GM18867 (cell line): ENCODE measurements at regions not wholly inside any gene's neighbourhood (a gene's known extent, or its start where the extent isn't known, plus 50 kb on each side); places are given as distances from the start of the nearest gene placed in this dataset.

Experiments used
- ATAC-seq: cut with Tn5 transposase; IDR thresholded peaks from one replicate; pipeline ENCODE4 v1.9.1; 2021; ENCODE audit warnings: mild to moderate bottlenecking, moderate library complexity; ENCODE audit not compliant: unreplicated experiment

DNA sequence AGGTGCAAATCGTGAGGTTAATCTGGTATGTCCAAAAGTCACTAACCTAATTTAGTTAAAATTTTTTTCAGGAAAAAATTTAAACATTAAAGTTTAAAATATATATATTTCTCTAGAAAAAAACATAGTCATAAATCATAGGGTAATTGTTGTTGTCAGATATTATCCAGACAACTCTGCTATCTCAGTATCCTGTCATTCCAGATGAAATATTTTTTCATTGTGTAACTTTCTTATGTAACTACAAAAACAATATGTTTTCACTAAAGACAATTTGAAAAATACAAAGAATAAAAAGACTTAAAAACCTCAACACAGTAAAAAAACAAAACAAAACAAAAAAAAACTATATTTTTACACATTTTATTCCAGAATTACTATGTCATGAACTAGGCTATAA, 57.6 kb downstream of the TENT5A start:
- ATAC-seq = no peak

DNA sequence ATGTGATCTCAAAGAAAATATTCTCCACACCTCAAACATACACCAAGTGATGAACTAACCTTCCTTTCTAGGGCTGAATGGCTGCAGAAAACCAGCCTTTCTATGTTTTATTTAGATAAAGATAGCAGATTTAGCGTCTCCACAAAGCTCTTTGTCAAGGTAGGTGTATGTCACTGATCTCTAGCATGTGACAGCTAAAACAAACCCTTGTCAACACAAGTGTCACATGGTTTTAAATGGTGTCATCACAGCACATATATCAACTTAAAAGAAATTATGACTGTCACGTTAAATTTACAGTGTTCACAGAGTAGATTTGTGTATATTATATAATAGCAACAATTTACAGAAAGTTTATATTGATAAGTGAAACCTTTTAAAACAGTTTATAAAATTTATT, 58.3 kb downstream of the TENT5A start:
- ATAC-seq = no peak

DNA sequence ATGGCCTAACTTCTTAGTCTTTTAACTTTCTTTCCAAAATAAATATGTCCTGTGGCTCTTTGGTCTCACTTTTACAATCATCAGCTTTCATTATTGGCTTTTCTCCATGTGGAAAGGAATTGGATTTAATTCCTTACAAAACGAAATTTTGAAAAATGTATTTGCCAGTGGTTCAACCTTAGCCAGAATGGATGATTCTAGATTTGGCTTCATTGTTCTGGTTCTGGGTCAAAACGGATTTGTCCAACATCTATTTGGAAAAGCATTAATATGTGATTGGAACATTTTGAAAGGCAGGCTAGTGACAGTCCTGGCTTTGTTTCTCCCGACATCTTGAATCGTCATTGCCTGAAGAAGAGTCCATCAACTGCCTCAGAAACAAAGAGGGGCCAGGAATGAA, 59.2 kb downstream of the TENT5A start:
- ATAC-seq = no peak

DNA sequence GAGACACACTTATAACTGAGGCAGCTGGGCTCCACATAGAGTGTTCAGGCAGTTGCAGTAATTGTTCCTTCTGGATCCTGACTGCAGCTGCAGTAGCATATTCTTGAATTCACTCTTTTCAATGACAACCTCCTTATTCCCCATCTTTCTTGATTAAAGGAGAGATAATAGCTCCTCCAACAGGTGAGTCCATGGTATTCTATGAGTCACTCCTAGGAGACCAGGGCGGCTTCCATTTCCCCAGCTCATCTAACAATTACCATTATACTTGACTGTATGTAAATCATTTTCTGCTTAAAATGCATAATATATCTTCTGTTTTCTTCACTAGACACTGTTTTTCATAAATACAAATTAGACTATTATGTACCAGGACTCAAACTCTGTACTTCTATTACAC, 62.4 kb downstream of the TENT5A start:
- no peak for ATAC-seq

DNA sequence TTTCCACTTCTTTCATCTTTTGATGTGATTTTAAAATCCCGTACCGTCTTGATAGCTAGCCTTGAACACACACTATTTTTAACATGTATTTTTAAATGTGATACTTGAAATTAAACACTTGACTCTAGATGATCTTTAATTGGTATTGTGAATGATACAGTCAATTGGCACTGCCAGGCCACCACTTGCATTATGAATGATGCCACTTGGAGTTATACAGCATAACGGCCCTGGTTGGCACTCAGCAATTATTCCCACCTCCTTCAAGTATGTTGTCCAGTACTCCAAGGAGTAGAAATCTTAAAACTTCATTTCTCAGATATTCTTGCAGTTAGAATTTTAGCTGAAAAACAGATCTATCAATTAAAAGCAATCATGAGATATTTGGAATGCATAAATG, 62.9 kb downstream of the TENT5A start:
- ATAC-seq = no peak

DNA sequence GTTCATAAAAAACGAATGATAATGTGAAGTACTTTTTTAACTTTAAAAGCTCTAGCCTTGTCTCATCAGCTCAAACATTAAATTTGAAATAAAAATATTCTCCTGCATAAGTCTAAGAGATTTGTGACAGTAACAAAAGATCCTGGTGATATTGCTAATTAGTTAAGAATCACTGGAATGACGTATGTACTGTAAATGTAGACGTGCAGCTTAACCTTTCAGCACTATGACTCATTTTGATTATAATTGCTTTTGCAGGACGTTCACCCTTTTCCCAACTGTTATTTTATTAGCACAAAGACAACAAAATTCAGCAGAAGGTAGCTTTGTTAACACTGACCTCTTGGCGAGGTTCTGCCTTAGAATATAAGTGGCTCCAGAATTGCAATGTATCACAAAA, 68.6 kb downstream of the TENT5A start:
- no peak for ATAC-seq

DNA sequence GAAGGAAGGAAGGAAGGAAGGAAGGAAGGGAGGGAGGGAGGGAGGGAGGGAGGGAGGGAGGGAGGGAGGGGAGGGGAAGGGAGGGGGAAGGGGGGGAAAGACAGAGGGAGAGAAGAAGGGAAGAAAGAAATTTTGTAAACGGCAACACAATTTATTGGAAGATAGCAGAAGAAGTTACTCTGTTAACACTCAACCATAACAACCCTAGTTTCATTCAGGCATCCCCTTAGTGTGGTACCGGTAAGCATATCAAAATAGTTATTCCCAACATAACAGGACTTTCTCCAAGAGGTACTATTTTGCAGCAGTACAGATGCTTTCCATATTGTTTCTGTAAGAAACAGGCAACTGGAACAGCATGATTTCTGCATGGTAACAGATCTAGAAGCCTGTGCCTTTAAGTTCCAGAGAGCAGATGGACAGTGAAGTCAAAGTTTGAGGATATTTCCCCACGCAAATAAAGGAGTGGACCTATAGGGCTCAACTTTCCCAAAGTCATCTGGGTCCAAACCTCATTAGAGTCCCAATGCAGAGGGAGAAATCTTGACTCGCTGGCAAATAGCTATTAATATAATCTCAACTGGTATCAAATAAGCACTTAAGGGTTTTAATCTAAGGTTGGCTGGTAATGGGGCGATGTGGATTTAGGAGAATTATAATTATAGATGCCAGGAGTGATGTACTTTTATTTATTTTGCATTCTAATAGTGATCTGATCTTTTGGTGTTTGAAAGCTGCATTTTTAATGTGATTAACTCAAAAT, 69.4 kb downstream of the TENT5A start:
- no peak for ATAC-seq

DNA sequence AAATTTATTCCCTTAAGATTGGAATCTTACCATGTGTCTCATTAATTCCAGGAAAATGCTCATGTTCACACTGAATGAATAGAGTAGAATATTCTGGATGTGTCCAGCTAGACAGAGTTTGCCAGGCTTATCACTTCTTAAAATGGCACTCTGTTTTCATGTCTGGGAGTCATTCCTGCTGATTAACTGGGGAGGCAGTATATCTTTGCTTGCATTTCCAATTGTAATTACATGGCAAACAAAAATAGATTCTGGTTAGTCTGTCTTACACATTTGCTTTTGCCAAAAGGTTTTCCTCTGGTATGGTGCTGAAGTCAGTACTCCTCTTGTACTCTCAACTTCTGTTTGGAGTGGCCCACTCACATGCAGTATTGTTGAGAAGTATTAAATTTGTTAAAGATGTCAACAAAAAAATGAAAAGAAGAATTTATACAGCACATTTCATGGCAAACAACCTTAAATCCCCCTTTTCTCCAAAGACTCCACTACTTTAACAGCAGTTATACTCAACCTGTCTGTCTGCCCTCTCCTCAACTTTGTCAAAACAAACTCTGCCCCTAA, 70.2 kb downstream of the TENT5A start:
- no peak for ATAC-seq

DNA sequence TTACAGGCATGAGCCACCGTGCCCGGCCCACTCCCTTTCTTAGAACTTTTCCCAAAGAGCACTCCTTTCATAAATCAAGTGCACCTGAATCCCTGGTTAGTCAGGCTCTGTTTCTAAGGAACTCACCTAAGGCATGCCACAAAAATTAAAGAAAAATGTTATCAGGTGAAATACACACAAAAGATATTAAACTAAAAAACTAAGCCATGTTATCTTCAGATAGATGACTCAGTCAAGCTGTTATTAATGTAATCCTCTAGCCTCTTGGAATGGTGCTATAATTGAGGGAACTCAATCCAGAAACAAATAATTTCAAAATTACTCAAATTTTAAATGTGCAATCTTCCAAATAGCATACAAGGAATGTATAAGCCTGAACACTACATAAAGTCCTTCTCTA, 83.0 kb downstream of the TENT5A start:
- ATAC-seq = no peak

DNA sequence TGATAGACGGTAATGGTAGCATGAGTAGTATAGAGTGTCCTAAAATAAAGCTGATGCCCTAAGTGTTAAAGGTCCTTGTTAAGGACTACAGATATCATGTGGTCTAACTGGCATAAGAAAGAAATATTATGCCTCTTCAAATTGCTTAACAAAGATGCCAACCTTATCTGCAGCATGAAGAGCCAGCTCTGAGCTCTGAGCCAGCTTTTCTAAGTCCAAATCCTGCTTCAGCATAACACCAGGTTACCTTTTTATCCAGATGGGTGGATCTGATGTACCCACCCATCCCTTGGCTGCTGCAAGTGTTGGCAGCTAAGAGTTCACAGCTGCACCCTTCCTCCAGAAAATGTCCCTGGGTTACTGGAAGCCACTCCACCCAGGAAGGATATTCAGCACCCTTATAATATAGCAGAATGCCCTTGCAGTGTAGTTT, 83.8 kb downstream of the TENT5A start:
- no peak for ATAC-seq

DNA sequence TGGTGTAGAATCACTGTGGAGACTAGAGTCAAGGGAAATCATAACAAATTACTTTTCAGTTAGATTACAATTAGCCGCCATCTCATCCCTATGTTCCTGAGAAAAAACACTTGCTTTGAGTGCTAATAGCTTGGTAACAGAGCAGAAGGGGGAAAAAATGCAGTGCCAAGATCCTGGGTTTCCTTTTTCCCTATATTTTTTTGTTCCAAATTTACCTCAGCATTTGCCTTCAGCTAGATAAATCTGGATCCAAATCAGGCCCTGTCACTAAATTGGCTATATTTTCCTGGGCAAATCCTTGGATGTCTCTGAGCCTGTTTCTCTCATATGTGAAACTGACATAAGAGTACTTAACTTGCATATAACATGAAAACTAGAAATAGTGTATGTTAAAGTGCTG, 86.0 kb downstream of the TENT5A start:
- no peak for ATAC-seq

DNA sequence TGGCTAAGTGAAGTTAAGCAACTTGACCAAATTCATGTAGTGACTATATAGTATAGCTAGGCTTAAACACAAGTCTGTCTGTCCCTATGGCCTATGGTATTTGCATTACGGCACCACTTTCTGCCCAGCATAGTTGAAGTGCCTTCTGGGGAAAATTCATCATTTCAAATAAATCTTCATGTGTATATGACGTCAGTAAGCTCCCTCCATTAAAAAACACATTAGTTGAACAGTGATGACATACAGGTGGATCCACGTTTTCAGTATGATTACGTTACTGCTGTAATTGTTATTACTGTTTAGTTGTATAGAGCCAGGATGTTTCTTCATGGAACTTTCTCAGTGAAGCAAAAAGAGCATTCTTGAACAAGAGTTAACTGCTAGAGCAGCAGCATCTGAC, 96.2 kb downstream of the TENT5A start:
- ATAC-seq = no peak

DNA sequence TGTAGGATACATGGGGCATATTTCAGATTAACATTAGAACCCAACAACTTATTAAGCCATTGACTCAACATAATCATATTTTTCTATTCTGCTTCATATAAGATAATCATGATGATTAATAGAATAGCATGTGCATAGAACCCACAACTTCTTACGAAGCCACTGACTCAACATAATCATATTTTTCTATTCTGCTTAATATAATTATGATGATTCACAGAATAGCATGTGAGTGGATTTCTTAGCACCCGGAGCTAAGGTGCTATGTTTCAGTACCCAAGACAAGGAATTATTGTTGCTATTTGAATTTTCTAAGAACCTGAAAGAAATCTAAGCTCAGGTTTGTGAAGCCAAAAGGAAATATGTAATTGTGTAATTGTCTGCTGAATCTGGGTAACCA, 96.8 kb downstream of the TENT5A start:
- ATAC-seq = no peak

DNA sequence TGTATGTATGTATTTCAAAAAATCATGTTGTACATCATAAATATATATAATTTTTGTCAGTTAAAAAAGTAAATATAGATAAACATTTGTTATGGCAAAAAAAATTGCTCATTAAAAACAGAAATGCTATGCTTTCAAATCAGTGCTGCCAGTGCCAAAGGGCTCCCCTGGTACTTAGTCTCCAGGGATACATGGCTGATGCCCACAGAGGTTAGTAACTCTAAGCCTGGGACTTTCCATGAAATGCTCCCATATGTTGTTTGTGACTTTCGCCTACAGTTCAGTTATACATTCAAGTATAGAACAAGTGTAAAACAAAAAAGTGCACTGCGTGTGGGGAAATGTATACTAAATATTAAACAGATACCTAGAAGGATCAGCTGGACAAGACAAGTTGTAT, 104.0 kb downstream of the TENT5A start:
- ATAC-seq = no peak

DNA sequence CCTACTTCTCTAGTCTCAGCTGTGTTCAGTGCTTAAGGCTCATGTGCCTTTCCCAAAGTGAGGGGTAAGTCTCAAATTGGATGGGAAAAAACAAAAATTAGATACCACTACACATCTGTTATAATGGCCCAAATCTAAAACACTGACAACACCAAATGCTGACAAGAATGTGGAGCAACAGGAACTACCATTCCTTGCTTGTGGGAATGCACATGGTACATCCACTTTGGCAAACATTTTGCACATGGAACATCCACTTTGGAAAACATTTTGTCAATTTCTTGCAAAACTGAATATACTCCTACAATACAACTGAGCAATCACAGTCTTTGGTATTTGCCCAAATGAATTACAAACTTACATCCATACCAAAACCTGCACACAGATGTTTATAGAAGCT, 109.3 kb downstream of the TENT5A start:
- ATAC-seq = no peak

DNA sequence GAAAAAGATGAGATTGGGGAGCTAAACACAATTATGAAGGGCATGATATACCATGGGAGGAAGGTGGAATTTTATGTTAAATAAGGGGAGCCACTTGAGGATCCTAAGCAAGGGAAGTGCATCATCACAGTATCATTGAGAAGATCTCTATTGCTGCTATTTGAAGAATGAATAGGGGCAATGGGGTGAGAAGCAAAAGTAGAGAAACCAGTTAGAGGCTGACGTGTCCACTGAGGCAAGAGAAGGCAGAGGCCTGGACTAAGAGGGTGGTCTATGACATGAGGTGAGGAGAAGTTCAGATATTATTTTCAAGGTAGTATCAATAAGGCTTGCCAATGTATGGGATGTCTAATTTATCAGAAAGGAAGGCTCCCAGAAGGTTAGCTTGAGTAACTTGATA, 111.6 kb downstream of the TENT5A start:
- no peak for ATAC-seq

DNA sequence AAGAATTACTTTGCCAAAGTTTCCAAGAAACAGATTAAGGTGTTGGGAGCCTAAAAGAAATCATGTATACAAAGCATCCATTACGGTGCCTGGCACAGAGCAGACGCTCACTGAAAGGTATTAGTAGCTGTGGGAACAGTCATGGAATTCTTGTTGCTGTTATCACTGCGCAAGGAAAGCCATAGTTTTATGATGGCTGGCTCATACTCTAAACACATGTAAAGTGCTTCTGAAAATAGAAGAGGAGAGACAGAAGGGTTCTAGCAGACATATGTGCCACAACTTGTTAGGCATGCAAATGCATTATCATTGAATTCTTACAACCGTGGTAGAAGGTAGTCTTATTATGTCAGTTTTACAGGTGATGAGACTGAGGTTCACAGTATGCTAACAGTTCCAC, 112.4 kb downstream of the TENT5A start:
- no peak for ATAC-seq

DNA sequence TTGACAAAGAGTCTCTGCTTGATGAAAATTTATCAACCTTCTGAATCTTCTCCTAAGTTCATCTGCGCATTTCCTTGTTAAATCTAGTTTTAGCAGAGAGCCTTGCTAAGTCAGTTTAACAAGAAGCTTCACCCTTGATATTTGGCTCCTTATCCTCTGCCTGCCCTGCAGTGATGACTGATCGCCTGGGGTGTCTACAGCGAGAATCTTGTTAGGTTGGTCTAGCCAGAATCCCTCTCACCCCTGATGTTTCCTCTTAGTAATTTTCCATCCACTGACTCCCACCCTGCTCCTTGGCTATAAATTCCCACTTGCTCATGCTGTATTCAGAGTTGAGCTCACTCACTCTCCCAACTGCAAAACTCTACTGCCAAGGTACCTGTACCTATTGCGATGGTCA, 114.1 kb downstream of the TENT5A start:
- ATAC-seq = no peak

DNA sequence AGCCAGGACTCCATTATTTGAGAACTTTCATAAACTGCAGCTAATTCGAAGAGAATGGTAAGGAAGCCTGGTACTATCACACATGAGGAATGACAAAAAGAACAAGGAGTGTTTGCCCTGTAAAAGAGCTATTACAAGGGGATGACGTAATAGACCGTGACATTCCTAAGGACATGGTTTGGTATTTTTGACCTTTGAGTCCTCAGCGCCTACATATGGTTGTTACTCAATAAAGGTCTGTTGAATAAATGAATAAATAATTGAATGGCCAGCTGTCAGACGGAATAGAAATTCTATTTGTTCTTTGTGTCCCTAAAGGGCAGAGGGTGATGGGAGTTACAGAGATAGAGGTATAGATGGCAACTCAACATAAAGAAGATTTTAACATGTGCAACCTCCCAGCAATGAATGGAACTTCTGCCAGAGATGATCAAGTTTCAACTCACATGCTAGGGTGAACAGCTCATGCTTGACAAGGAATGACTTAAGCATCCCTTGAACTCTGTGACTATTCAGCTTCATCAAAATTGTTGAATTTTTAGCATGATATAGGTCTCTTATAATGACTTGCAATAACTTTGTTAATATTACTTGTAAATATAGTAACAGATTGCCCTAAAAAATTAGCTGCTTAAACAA, 115.4 kb downstream of the TENT5A start:
- ATAC-seq = no peak

DNA sequence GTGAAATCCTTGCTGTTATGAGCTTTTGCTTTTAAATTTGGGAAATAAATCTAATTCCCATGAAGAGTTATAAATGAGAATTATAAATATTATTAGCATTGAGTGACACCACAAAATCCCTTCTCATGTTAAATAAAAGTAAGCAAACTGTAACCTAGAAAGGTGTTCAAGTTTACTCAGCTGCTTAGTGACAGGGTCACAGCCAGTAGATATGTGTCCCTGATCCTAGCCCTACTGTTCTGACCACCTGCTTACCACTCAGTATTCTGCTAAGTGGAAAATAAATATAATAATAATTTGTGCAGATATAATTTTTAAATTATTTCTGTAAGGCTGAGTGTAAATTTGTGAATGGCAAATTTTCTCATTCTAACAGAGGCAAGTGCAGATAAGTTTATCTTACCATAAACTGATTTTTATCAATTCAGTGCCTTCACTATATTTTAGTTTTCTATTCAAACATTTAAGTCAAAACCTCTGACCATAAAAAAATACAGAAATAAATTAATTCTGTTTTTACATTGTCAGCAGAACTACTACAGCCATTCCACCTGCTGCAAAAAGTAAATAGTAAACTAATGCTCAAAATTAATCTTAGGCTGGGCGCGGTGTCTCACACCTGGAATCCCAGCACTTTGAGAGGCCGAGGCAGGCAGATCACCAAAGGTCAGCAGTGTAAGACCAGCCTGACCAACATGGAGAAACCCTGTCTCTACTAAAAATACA, 118.2 kb downstream of the TENT5A start:
- ATAC-seq = no peak

DNA sequence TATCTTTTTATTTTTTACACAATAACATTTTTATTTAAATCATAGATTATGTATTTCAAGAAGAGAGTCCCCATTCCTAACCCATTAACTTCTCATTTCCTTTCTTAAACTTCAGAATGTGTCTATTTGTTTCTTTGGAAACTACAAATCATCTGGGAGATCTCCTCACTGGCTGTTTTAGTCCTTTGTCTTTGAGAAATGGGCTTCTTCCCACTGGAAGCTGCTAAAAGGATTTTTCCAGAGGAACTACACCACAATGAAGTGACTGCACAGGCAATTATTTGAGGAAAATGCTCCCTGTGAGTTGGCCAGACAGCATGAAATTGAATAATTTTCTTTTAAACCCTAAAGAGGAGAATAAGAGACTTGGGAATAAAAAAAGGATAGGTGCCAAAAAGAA, 119.1 kb downstream of the TENT5A start:
- ATAC-seq = no peak

DNA sequence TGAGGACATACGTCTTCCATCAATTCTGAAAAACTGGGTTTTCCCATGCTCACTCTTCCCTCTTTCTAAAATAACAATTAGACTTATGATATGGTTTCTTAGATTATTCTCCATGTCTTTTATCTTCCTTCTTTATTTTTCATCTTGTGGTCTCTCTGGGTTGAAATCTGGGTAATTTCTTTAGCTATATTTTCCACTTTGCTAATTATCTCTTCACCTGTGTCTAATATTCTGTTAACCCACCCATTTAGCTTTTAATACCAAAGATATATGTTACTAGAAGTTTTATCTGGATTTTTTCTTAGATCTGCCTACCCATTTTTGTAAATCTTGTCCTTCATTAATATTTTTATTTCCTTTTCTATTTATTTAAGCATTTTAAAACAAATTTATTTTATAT, 121.8 kb downstream of the TENT5A start:
- no peak for ATAC-seq
